Skeletal muscle satellite cell (primary cell): ENCODE measurements at regions not wholly inside any gene's neighbourhood (a gene's known extent, or its start where the extent isn't known, plus 50 kb on each side); places are given as distances from the start of the nearest gene placed in this dataset.

Experiments
- H3K27me3 ChIP-seq: 2 replicates; pipeline ENCODE4 v1.7.0; 2013; ENCODE audit warnings: low read length; ENCODE audit not compliant: control insufficient read depth, insufficient read depth
- H3K36me3 ChIP-seq: 2 replicates; pipeline ENCODE4 v1.7.0; 2013; ENCODE audit warnings: mild to moderate bottlenecking, control low read depth, low read length; ENCODE audit not compliant: insufficient read depth
- H3K4me1 ChIP-seq: 2 replicates; pipeline ENCODE4 v1.7.0; 2013; ENCODE audit warnings: low read length; ENCODE audit not compliant: control insufficient read depth, insufficient read depth
- H3K4me2 ChIP-seq: 2 replicates; pipeline ENCODE4 v1.7.0; 2013; ENCODE audit warnings: mild to moderate bottlenecking, low read length
- H3K4me3 ChIP-seq: 2 replicates; pipeline ENCODE4 v1.7.0; 2013; ENCODE audit warnings: low read length
- H3K9ac ChIP-seq: 2 replicates; pipeline ENCODE4 v1.7.0; 2013; ENCODE audit warnings: mild to moderate bottlenecking, low read depth, low read length, moderate library complexity
- H3K9me3 ChIP-seq: replicated peaks from 2 replicates; pipeline ENCODE4 v1.7.0; 2013; ENCODE audit warnings: mild to moderate bottlenecking, control low read depth, low read length

DNA sequence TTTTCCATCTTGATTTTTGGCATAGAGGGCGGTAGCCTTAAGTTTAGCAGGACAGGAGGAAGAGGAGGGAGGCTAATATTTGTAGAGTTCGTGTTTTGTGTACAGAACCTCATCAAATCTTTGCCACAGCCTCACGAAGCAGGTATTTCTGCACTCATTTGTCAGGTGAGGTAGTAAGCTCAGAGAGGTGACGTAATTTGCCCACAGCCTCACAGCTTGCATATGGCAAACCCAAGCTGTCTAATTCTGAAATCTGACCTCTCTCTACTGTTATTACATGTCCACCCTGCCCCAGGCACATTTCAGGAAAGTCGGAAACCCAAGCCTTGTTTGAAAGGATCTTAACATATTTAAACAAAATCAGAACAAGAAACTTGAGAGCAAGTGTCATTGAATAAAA lies 91.1 kb upstream of the TPM1 start:
- no peak overlapping the region for H3K4me2 ChIP-seq
- no peak overlapping the region for H3K4me3 ChIP-seq
- H3K36me3 ChIP-seq: no peaks in the 10 kb centered on the region
- no peaks in the 10 kb centered on the region for H3K9me3 ChIP-seq
- H3K27me3 ChIP-seq: no peaks in the 10 kb centered on the region
- no peaks in the 10 kb centered on the region for H3K4me1 ChIP-seq
- H3K9ac ChIP-seq: no peak overlapping the region

DNA sequence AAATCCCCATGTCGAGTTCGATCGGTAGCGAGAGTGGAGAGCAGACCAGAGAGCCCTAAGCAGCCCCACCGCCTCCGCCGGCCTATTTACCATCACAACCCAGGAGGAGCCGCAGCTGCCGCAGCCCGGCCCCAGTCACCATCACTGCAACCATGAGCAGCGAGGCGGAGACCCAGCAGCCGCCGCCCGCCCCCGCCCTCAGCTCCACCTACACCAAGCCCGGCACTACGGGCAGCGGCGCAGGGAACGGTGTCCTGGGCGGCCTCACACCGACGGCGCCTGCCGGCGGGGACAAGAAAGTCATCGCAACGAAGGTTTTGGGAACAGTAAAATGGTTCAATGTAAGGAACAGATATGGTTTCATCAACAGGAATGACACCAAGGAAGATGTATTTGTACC lies 89.5 kb upstream of the TPM1 start:
- H3K27me3 ChIP-seq: no peaks in the 10 kb centered on the region
- no peak overlapping the region for H3K4me2 ChIP-seq
- peaks cover 10% of the 10 kb centered on the region for H3K4me1 ChIP-seq
- H3K4me3 ChIP-seq: no peak overlapping the region
- H3K9ac ChIP-seq: no peak overlapping the region
- H3K9me3 ChIP-seq: no peaks in the 10 kb centered on the region
- H3K36me3 ChIP-seq: no peaks in the 10 kb centered on the region

DNA sequence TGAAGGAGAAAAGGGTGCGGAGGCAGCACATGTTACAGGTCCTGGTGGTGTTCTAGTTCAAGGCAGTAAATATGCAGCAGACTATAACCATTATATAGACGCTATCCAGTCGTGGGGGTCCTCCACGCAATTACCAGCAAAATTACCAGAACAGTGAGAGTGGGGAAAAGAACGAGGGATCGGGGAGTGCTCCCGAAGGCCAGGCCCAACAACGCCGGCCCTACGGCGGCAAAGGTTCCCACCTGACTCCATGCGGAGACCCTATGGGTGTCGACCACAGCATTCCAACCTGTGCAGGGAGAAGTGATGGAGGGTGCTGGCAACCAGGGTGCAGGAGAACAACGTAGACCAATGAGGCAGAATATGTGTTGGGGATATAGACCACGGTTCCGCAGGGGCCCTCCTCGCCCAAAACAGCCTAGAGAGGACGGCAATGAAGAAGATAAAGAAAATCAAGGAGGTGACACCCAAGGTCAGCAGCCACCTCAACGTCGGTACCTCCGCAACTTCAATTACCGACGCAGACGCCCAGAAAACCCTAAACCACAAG lies 89.0 kb upstream of the TPM1 start:
- H3K4me3 ChIP-seq: no peak overlapping the region
- H3K27me3 ChIP-seq: no peaks in the 10 kb centered on the region
- H3K4me1 ChIP-seq: peaks cover 16% of the 10 kb centered on the region
- no peaks in the 10 kb centered on the region for H3K9me3 ChIP-seq
- no peaks in the 10 kb centered on the region for H3K36me3 ChIP-seq
- no peak overlapping the region for H3K4me2 ChIP-seq
- H3K9ac ChIP-seq: no peak overlapping the region

DNA sequence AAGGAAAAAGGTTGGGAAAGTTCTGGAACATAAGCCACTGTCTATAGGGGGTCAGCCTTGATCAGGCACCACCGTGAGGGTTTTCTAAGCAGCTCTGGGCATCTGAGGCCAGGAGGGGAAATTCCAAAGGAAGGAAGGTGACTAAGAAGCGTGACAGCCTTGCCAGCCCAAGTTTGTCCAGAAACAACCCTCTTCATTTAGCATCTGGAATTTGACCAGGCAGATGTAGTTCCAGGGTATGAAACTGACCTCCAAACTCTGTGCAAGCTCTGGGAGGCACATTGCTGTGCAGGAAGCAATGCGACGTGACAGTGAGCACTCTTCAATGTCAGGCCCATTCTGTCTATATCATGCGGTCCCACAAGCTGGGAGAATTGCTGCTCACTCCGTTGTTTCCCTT lies 85.4 kb upstream of the TPM1 start:
- Histone ChIP-seq H3K4me2 (peak overlapping the region; percentile 9), H3K27me3 (no peaks in the 10 kb centered on the region), H3K9me3 (no peaks in the 10 kb centered on the region), H3K4me1 (peaks cover 18% of the 10 kb centered on the region), H3K4me3 (no peak overlapping the region), H3K36me3 (no peaks in the 10 kb centered on the region), H3K9ac (no peak overlapping the region)

DNA sequence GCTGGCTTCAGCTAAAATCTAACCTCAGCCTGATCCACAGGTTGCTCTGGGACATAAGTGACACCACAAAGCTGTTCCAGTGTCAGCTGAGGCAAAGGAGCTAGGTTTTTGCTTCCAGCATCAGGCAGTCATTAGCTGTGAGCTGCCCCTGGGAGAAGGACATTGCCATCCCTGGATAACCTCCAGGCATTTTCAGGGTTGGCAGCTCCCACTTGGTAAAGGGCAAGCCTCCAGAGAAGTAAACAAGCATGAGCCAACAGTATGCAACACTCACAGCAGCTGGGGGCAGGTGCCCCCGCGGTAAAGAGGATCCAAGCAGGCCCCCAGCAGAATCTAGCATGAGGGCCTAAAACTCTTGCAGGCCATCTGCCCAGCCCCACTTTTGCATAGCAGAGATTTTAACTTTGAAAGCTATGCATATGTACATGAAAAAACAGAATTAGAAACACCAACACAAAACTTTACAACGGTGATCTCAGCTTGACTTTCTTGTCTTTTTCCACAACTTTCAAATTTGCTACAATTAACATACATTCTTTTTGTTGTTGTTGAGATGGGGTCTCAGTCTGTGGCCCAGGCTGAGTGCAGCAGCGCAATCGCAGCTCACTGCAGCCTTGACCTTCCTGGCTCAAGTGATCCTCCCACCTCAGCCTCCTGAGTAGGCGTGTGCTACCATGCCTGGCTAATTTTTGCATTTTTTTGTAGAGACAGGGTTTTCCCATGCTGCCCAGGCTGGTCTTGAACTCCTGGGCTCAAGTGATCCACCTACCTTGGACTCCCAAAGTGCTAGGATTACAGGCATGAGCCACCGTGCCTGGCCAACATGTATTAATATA lies 83.8 kb upstream of the TPM1 start:
- Histone ChIP-seq H3K4me2 (no peak overlapping the region), H3K36me3 (no peaks in the 10 kb centered on the region)

DNA sequence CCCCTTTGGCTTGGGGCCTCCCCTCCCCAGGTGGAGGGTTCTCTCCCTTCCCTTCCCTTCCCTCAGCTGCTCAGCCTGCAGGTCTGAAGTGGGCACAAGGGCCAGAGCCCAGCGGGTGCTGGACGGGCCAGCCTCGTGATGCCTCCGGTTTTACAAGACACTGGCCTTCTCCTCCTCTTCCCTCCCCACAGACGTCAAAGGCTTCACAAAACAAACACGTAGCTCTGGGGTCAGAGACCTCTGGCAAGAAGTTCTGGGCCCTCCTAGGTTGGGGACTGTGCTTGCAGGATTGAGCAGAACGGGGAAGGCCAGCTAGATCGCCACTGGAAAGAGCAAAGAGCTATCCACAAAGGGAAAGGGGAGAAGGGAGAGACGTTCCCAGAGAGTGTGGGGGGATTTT lies 81.4 kb upstream of the TPM1 start:
- peaks cover 36% of the 10 kb centered on the region for H3K4me1 ChIP-seq
- H3K27me3 ChIP-seq: no peaks in the 10 kb centered on the region
- H3K4me3 ChIP-seq: no peak overlapping the region
- H3K9ac ChIP-seq: no peak overlapping the region
- H3K9me3 ChIP-seq: no peaks in the 10 kb centered on the region
- no peak overlapping the region for H3K4me2 ChIP-seq
- no peaks in the 10 kb centered on the region for H3K36me3 ChIP-seq

More for the DNA sequence above, 83.8 kb upstream of the TPM1 start:
- Histone ChIP-seq H3K4me1 (peaks cover 24% of the 10 kb centered on the region), H3K27me3 (no peaks in the 10 kb centered on the region), H3K9me3 (no peaks in the 10 kb centered on the region), H3K9ac (no peak overlapping the region), H3K4me3 (no peak overlapping the region)

DNA sequence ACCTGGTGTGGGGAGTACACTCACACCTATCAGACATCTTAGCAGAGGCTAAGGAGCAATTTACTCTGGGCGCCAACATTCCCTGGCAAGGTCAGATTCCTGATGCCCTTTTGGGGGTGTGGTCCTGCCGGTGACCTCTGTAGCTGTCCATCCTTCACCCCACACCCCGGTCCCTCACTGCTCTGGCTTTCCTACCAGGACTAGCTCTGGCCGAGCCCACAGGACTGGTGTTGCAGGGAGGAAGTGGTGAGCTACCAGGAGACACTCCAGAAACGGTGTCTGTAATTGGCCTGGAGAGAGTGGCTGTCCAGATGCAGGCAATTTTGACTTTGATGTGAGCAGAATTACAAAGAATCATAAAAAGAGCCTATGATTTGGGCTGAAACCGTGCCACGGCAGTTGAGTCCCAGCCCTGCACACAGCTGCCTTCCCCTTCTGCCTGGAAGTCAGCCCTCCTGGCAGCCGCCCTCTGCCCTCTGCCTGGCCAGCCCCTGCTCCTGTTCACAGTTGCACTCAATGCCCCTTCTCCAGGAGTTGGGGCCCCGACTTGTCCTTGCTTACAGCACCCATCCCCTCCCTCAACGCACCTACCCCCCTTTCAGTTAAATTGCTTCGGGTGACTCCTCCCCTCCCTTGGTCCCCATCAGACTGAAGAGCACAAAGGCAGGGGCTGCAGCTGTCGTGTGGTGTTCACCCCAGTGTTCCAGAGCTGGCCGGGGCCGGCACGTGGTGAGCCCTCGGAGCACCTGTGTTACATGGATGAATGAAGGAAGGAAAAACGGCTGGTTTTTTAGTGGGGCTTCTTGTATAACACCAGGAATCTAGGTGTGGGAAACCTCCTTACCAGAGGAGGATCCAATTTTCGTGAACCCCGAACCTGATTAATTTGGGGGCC lies 80.2 kb upstream of the TPM1 start:
- Histone ChIP-seq H3K4me3 (no peak overlapping the region), H3K4me2 (no peak overlapping the region), H3K9me3 (no peaks in the 10 kb centered on the region)

DNA sequence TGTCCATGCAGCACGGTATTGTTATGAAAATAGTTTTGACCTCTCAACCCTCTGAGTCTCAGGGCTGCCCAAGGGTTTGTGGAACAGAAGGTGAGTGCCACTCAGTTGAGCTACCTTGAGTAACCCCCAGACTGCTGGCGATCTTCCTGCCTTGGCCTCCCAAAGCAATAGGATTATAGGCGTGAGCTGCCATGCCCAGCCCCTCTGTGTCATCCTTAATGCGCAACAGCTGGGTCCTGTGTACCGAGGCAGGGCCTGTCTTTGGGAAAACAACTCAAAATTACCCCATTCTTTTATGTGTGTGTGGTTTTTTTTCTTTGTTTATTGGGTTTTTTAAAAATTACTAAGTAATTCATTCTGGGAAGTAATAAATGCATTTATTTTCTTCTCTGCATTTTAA lies 78.3 kb upstream of the TPM1 start:
- H3K4me2 ChIP-seq: no peak overlapping the region
- H3K4me1 ChIP-seq: peaks cover 20% of the 10 kb centered on the region
- no peak overlapping the region for H3K9ac ChIP-seq
- no peaks in the 10 kb centered on the region for H3K27me3 ChIP-seq
- no peak overlapping the region for H3K4me3 ChIP-seq
- no peaks in the 10 kb centered on the region for H3K36me3 ChIP-seq
- no peaks in the 10 kb centered on the region for H3K9me3 ChIP-seq

More for the DNA sequence above, 80.2 kb upstream of the TPM1 start:
- Histone ChIP-seq H3K36me3 (no peaks in the 10 kb centered on the region), H3K4me1 (peaks cover 29% of the 10 kb centered on the region), H3K27me3 (no peaks in the 10 kb centered on the region), H3K9ac (no peak overlapping the region)

DNA sequence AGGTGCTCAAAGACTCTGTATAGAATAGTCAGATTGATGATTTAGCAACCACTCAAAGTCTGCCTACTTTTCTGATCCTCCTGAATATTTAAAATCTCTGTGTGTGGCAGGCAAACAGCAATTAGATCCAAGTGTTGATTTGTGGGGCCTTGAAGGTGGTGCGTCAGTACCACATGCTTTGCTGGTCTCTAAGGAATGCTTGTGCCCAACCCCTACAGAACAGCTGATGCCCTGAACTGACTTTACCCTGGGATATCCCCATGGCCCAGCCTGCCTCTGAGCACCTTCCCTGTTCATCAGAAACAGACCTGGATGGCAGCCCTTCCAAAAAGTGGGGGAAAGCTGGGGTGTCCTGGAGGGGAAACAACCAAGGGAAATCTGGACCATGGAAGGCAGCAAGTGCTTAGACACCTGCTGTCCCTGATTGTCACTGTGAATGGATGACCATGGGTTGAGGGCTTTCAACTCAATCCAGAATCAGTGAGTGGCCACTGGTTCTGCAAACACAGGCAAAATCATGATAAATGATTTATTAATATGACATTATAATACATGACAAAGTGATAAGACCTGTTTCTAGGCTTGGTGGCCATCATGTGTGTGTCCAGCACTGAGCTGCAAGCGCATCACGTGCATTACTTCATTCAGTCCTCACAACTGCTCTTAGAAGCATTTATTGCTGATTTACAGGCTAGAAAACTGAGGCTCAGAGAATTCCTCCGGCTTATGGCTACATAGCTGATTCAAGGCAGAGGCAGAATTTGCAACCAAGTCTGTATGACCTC lies 76.1 kb upstream of the TPM1 start:
- H3K9me3 ChIP-seq: no peaks in the 10 kb centered on the region
- no peak overlapping the region for H3K4me2 ChIP-seq
- H3K9ac ChIP-seq: no peak overlapping the region
- H3K36me3 ChIP-seq: no peaks in the 10 kb centered on the region
- peaks cover 20% of the 10 kb centered on the region for H3K4me1 ChIP-seq
- no peak overlapping the region for H3K4me3 ChIP-seq
- no peaks in the 10 kb centered on the region for H3K27me3 ChIP-seq

DNA sequence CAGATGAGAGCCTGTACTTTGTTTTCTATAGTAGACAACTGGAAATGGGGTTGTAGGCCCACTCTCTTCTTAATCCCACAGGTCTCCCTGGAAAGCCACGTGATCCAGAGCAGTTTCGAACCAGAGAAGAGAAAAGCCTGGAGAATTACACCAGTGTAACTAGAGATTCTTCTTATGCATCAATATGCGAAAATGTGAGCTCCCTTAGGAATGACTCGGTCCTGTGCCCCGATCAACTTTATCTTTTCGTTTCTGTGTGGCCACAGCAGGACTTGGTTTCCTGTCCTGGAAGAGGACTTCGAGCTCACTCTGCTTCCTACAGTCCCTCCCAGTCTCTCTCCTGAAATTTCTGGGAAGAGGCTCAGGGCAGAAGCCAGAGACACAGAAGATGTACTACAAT lies 73.8 kb upstream of the TPM1 start:
- H3K4me3 ChIP-seq: no peak overlapping the region
- no peaks in the 10 kb centered on the region for H3K27me3 ChIP-seq
- H3K4me2 ChIP-seq: no peak overlapping the region
- no peaks in the 10 kb centered on the region for H3K9me3 ChIP-seq
- no peaks in the 10 kb centered on the region for H3K36me3 ChIP-seq
- no peak overlapping the region for H3K9ac ChIP-seq
- peaks cover 21% of the 10 kb centered on the region for H3K4me1 ChIP-seq
